ENCODE measurements at regions not wholly inside any gene's neighbourhood (a gene's known extent, or its start where the extent isn't known, plus 50 kb on each side); places are given as distances from the start of the nearest gene placed in this dataset.

GRCh38 chr13:99125326-99125915 lies 75.2 kb upstream of the UBAC2 start:
- 85 to 95% methylated on average over 9 of the region's 9 CpGs for WGBS, 2 donors

GRCh38 chr13:99126821-99127220 lies 73.8 kb upstream of the UBAC2 start:
- Histone ChIP-seq H3K4me3 (no peak overlapping the region), H3K36me3 (replicated peaks in 1 of 2; ENCODE audit: insufficient read depth in 1 of 2, low read depth in 2 of 2) (no peaks in the 10 kb centered on the region), H3K27me3 (no peaks in the 10 kb centered on the region), H3K27ac (no peak overlapping the region), H3K9me3 (no peaks in the 10 kb centered on the region), H3K4me1 (no peaks in the 10 kb centered on the region)
- TF ChIP-seq CTCF (IDR thresholded peaks at IDR 0.05) (no peak), POLR2A (IDR thresholded peaks at IDR 0.05) (no peak)
- intact Hi-C loops (cut with DNase I) = no loop called here
- DNase-seq = no peak
- 68 to 93% methylated on average over 2 of the region's 2 CpGs for WGBS, 2 donors
- ATAC-seq = no peak

More at GRCh38 chr13:99125326-99125915, 75.2 kb upstream of the UBAC2 start:
- TF ChIP-seq CTCF (IDR thresholded peaks at IDR 0.05) = no peak
- no peak for TF ChIP-seq POLR2A (IDR thresholded peaks at IDR 0.05)
- no peak for DNase-seq
- no peak for ATAC-seq
- H3K4me1 ChIP-seq = no peaks in the 10 kb centered on the region
- H3K4me3 ChIP-seq = no peak overlapping the region
- H3K9me3 ChIP-seq = no peaks in the 10 kb centered on the region
- H3K36me3 ChIP-seq (replicated peaks in 1 of 2; ENCODE audit: insufficient read depth in 1 of 2, low read depth in 2 of 2) = no peaks in the 10 kb centered on the region
- H3K27ac ChIP-seq = no peak overlapping the region
- H3K27me3 ChIP-seq = no peaks in the 10 kb centered on the region
- intact Hi-C loops (cut with DNase I) = no loop called here

- Histone ChIP-seq H3K27ac (no peak overlapping the region), H3K27me3 (no peaks in the 10 kb centered on the region), H3K9me3 (no peaks in the 10 kb centered on the region), H3K4me1 (no peaks in the 10 kb centered on the region), H3K4me3 (no peak overlapping the region), H3K36me3 (replicated peaks in 1 of 2; ENCODE audit: insufficient read depth in 1 of 2, low read depth in 2 of 2) (no peaks in the 10 kb centered on the region)
- no peak for TF ChIP-seq POLR2A (IDR thresholded peaks at IDR 0.05)
- no peak for TF ChIP-seq CTCF (IDR thresholded peaks at IDR 0.05)
- ATAC-seq (no peak), DNase-seq (no peak)
- 77 to 82% methylated on average over 2 of the region's 2 CpGs for WGBS, 2 donors
- intact Hi-C loops (cut with DNase I) = no loop called here
Measured at GRCh38 chr13:99129050-99129449, 71.6 kb upstream of the UBAC2 start.

GRCh38 chr13:99129951-99130350 lies 70.7 kb upstream of the UBAC2 start:
- Histone ChIP-seq H3K27ac (no peak overlapping the region), H3K4me3 (no peak overlapping the region), H3K36me3 (replicated peaks in 1 of 2; ENCODE audit: insufficient read depth in 1 of 2, low read depth in 2 of 2) (no peaks in the 10 kb centered on the region), H3K4me1 (no peaks in the 10 kb centered on the region), H3K27me3 (no peaks in the 10 kb centered on the region), H3K9me3 (no peaks in the 10 kb centered on the region)
- DNase-seq (no peak), ATAC-seq (no peak)
- intact Hi-C loops (cut with DNase I) = no loop called here
- WGBS, 2 donors = 87 to 88% methylated on average over 7 of the region's 7 CpGs
- TF ChIP-seq POLR2A (IDR thresholded peaks at IDR 0.05) = no peak
- no peak for TF ChIP-seq CTCF (IDR thresholded peaks at IDR 0.05)

GRCh38 chr13:99131410-99131809 lies 69.2 kb upstream of the UBAC2 start:
- ATAC-seq (no peak), DNase-seq (no peak)
- Histone ChIP-seq H3K27ac (no peak overlapping the region), H3K4me3 (no peak overlapping the region), H3K27me3 (no peaks in the 10 kb centered on the region), H3K9me3 (no peaks in the 10 kb centered on the region), H3K36me3 (replicated peaks in 1 of 2; ENCODE audit: insufficient read depth in 1 of 2, low read depth in 2 of 2) (no peaks in the 10 kb centered on the region), H3K4me1 (no peaks in the 10 kb centered on the region)
- WGBS, 2 donors = 83 to 93% methylated on average over 4 of the region's 4 CpGs
- intact Hi-C loops (cut with DNase I) = no loop called here
- TF ChIP-seq POLR2A (IDR thresholded peaks at IDR 0.05) = no peak
- TF ChIP-seq CTCF (IDR thresholded peaks at IDR 0.05) = no peak

Data from body of pancreas (tissue), 4 donors.